ENCODE measurements at regions not wholly inside any gene's neighbourhood (a gene's known extent, or its start where the extent isn't known, plus 50 kb on each side); places are given as distances from the start of the nearest gene placed in this dataset.

- H3K9me3 ChIP-seq (ENCODE audit: control insufficient read depth in 4 of 4, insufficient read depth in 3 of 4, low read length in 3 of 4): no peaks in the 10 kb centered on the region
- no peaks in the 10 kb centered on the region for H3K36me3 ChIP-seq (ENCODE audit: control insufficient read depth in 4 of 4, insufficient read depth in 4 of 4, low read length in 4 of 4)
- no peaks in the 10 kb centered on the region for H3K27me3 ChIP-seq (ENCODE audit: control insufficient read depth in 3 of 3, insufficient read depth in 3 of 3, low read length in 2 of 3)
- peaks cover 0 to 6% (median 0%) of the 10 kb centered on the region in 5 donors for H3K4me1 ChIP-seq (ENCODE audit: control insufficient read depth in 5 of 5, insufficient read depth in 5 of 5, low read length in 5 of 5)
- no peak for DNase-seq
- H3K9ac ChIP-seq (ENCODE audit: insufficient read depth in 1 of 2, low read length in 2 of 2): no peak overlapping the region
- no peak for ATAC-seq (ENCODE audit: insufficient read depth, low FRiP score)
- no peak overlapping the region for H3K27ac ChIP-seq (ENCODE audit: low read depth in 1 of 2, low read length in 1 of 2)
- H3K4me3 ChIP-seq: no peak overlapping the region
- no peak for TF ChIP-seq CTCF (IDR thresholded peaks at IDR 0.05; ENCODE audit: control extremely low read depth, extremely low read depth)
- 80 to 86% methylated on average over 5 of the region's 5 CpGs for WGBS, 2 donors
These were observed 60.0 kb upstream of the EZR start for GRCh38 chr6:158879180-158879579.

GRCh38 chr6:158877716-158878115, 58.5 kb upstream of the EZR start:
- Histone ChIP-seq H3K9ac (ENCODE audit: insufficient read depth in 1 of 2, low read length in 2 of 2) (no peak overlapping the region), H3K4me1 (ENCODE audit: control insufficient read depth in 5 of 5, insufficient read depth in 5 of 5, low read length in 5 of 5) (peaks cover 0 to 6% (median 0%) of the 10 kb centered on the region in 5 donors), H3K27ac (ENCODE audit: low read depth in 1 of 2, low read length in 1 of 2) (no peak overlapping the region), H3K27me3 (ENCODE audit: control insufficient read depth in 3 of 3, insufficient read depth in 3 of 3, low read length in 2 of 3) (no peaks in the 10 kb centered on the region), H3K9me3 (ENCODE audit: control insufficient read depth in 4 of 4, insufficient read depth in 3 of 4, low read length in 3 of 4) (no peaks in the 10 kb centered on the region), H3K36me3 (ENCODE audit: control insufficient read depth in 4 of 4, insufficient read depth in 4 of 4, low read length in 4 of 4) (no peaks in the 10 kb centered on the region), H3K4me3 (no peak overlapping the region)
- DNase-seq: no peak
- no peak for ATAC-seq (ENCODE audit: insufficient read depth, low FRiP score)
- 93 to 100% methylated on average over 1 of the region's 1 CpG for WGBS, 2 donors
- TF ChIP-seq CTCF (IDR thresholded peaks at IDR 0.05; ENCODE audit: control extremely low read depth, extremely low read depth): no peak

- no peak overlapping the region for H3K27ac ChIP-seq (ENCODE audit: low read depth in 1 of 2, low read length in 1 of 2)
- ATAC-seq (ENCODE audit: insufficient read depth, low FRiP score) (no peak), DNase-seq (no peak)
- peaks cover 0 to 4% (median 0%) of the 10 kb centered on the region in 5 donors for H3K4me1 ChIP-seq (ENCODE audit: control insufficient read depth in 5 of 5, insufficient read depth in 5 of 5, low read length in 5 of 5)
- no peak overlapping the region for H3K4me3 ChIP-seq
- no peaks in the 10 kb centered on the region for H3K36me3 ChIP-seq (ENCODE audit: control insufficient read depth in 4 of 4, insufficient read depth in 4 of 4, low read length in 4 of 4)
- H3K9ac ChIP-seq (ENCODE audit: insufficient read depth in 1 of 2, low read length in 2 of 2): no peak overlapping the region
- no peak for TF ChIP-seq CTCF (IDR thresholded peaks at IDR 0.05; ENCODE audit: control extremely low read depth, extremely low read depth)
- no peaks in the 10 kb centered on the region for H3K9me3 ChIP-seq (ENCODE audit: control insufficient read depth in 4 of 4, insufficient read depth in 3 of 4, low read length in 3 of 4)
- 94 to 95% methylated on average over 1 of the region's 1 CpG for WGBS, 2 donors
- H3K27me3 ChIP-seq (ENCODE audit: control insufficient read depth in 3 of 3, insufficient read depth in 3 of 3, low read length in 2 of 3): no peaks in the 10 kb centered on the region
These were observed 57.7 kb upstream of the EZR start for GRCh38 chr6:158876886-158877285.

GRCh38 chr6:158870649-158870957, 51.4 kb upstream of the EZR start:
- peak overlapping the region in 1 of 2 donors; percentile 84 for H3K27ac ChIP-seq (ENCODE audit: low read depth in 1 of 2, low read length in 1 of 2)
- H3K36me3 ChIP-seq (ENCODE audit: control insufficient read depth in 4 of 4, insufficient read depth in 4 of 4, low read length in 4 of 4): no peaks in the 10 kb centered on the region
- H3K9me3 ChIP-seq (ENCODE audit: control insufficient read depth in 4 of 4, insufficient read depth in 3 of 4, low read length in 3 of 4): no peaks in the 10 kb centered on the region
- H3K4me3 ChIP-seq: no peak overlapping the region
- DNase-seq (no peak), ATAC-seq (ENCODE audit: insufficient read depth, low FRiP score) (no peak)
- TF ChIP-seq CTCF (IDR thresholded peaks at IDR 0.05; ENCODE audit: control extremely low read depth, extremely low read depth): no peak
- WGBS, 2 donors: 94% methylated on average over 4 of the region's 4 CpGs
- no peaks in the 10 kb centered on the region for H3K27me3 ChIP-seq (ENCODE audit: control insufficient read depth in 3 of 3, insufficient read depth in 3 of 3, low read length in 2 of 3)
- peaks cover 0 to 4% (median 0%) of the 10 kb centered on the region in 5 donors for H3K4me1 ChIP-seq (ENCODE audit: control insufficient read depth in 5 of 5, insufficient read depth in 5 of 5, low read length in 5 of 5)
- no peak overlapping the region for H3K9ac ChIP-seq (ENCODE audit: insufficient read depth in 1 of 2, low read length in 2 of 2)

Data from lung (tissue), 11 donors.